Ishikawa (cell line): ENCODE measurements at regions not wholly inside any gene's neighbourhood (a gene's known extent, or its start where the extent isn't known, plus 50 kb on each side); places are given as distances from the start of the nearest gene placed in this dataset.

Experiments
- CEBPB ChIP-seq: IDR thresholded peaks from 2 replicates; pipeline ENCODE4 v1.6.1; 2012
- CREB1 ChIP-seq: IDR thresholded peaks from 2 replicates; pipeline ENCODE4 v1.6.1; 2012; ENCODE audit warnings: low read depth
- EGR1 ChIP-seq: IDR thresholded peaks from 2 replicates; pipeline ENCODE4 v1.6.1; 2012
- EP300 ChIP-seq: IDR thresholded peaks from 2 replicates; pipeline ENCODE4 v1.6.1; 2012; ENCODE audit warnings: borderline replicate concordance
- FOXM1 ChIP-seq: IDR thresholded peaks from 2 replicates; pipeline ENCODE4 v1.6.1; 2012; ENCODE audit warnings: low read depth, borderline replicate concordance
- NFIC ChIP-seq: IDR thresholded peaks from 2 replicates; pipeline ENCODE4 v1.6.1; 2012
- RAD21 ChIP-seq: IDR thresholded peaks from 2 replicates; pipeline ENCODE4 v1.6.1; 2012; ENCODE audit warnings: low read depth
- TAF1 ChIP-seq: IDR thresholded peaks from 2 replicates; pipeline ENCODE4 v1.6.1; 2012; ENCODE audit warnings: low read depth, mild to moderate bottlenecking
- TCF12 ChIP-seq: IDR thresholded peaks from 2 replicates; pipeline ENCODE4 v1.6.1; 2012; ENCODE audit warnings: low read depth
- TEAD4 ChIP-seq: IDR thresholded peaks from 2 replicates; pipeline ENCODE4 v1.6.1; 2012
- YY1 ChIP-seq: IDR thresholded peaks from 2 replicates; pipeline ENCODE4 v1.6.1; 2012; ENCODE audit warnings: low read depth
- ZBTB7A ChIP-seq: IDR thresholded peaks from 2 replicates; pipeline ENCODE4 v1.6.1; 2012; ENCODE audit warnings: low read depth
- TF ChIP-seq, protein P1 (sequence below): IDR thresholded peaks from 2 replicates; pipeline ENCODE4 v1.6.1; 2012; ENCODE audit warnings: low read depth, mild to moderate bottlenecking
- TF ChIP-seq, protein P2 (sequence below): IDR thresholded peaks from 2 replicates; pipeline ENCODE4 v1.6.1; 2012
- TF ChIP-seq, protein P3 (sequence below): IDR thresholded peaks from 2 replicates; pipeline ENCODE4 v1.6.1; 2012

DNA sequence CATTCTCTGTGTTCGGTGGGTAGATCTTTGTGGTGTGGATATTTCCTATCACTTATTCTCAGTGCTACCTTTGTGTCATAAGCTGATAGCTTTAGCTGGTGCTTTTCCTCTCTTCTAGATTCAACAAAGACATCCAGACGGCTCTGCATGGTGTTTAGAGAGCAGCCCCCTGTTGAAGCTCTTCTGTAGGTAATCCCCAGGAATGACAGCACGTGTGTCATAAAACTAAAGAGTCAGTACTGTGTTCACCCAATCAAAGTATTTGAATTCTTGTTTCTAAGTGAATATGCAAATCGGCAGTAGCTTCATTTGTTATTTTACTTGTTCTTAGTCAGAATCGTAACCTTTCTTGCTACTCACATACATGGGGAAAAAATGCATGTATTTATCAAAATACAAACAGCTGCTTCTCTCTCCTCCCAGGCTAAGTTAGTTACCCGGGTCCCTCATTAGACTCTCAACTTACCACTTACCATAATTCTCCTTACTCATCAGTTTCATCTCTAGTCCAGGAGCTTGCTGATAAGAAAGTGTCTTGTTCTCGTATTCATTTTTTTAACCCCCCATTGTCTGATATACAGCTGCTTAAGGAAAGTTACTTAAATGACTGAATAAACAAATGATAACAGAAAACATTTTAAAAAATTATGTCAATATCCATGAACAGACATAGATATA, 1696.0 kb upstream of the WWC1 start:
- TF ChIP-seq TCF12 (no peak), RAD21 (no peak), NFIC (no peak), EGR1 (no peak), CREB1 (no peak), FOXM1 (no peak), TAF1 (no peak), ZBTB7A (no peak), YY1 (no peak), EP300 (no peak), TEAD4 (no peak), CEBPB (no peak)
- TF ChIP-seq, protein P1, sequence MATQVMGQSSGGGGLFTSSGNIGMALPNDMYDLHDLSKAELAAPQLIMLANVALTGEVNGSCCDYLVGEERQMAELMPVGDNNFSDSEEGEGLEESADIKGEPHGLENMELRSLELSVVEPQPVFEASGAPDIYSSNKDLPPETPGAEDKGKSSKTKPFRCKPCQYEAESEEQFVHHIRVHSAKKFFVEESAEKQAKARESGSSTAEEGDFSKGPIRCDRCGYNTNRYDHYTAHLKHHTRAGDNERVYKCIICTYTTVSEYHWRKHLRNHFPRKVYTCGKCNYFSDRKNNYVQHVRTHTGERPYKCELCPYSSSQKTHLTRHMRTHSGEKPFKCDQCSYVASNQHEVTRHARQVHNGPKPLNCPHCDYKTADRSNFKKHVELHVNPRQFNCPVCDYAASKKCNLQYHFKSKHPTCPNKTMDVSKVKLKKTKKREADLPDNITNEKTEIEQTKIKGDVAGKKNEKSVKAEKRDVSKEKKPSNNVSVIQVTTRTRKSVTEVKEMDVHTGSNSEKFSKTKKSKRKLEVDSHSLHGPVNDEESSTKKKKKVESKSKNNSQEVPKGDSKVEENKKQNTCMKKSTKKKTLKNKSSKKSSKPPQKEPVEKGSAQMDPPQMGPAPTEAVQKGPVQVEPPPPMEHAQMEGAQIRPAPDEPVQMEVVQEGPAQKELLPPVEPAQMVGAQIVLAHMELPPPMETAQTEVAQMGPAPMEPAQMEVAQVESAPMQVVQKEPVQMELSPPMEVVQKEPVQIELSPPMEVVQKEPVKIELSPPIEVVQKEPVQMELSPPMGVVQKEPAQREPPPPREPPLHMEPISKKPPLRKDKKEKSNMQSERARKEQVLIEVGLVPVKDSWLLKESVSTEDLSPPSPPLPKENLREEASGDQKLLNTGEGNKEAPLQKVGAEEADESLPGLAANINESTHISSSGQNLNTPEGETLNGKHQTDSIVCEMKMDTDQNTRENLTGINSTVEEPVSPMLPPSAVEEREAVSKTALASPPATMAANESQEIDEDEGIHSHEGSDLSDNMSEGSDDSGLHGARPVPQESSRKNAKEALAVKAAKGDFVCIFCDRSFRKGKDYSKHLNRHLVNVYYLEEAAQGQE, result no peak
- TF ChIP-seq, protein P2, sequence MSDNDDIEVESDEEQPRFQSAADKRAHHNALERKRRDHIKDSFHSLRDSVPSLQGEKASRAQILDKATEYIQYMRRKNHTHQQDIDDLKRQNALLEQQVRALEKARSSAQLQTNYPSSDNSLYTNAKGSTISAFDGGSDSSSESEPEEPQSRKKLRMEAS, result no peak
- TF ChIP-seq, protein P3, sequence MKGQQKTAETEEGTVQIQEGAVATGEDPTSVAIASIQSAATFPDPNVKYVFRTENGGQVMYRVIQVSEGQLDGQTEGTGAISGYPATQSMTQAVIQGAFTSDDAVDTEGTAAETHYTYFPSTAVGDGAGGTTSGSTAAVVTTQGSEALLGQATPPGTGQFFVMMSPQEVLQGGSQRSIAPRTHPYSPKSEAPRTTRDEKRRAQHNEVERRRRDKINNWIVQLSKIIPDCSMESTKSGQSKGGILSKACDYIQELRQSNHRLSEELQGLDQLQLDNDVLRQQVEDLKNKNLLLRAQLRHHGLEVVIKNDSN, result no peak

DNA sequence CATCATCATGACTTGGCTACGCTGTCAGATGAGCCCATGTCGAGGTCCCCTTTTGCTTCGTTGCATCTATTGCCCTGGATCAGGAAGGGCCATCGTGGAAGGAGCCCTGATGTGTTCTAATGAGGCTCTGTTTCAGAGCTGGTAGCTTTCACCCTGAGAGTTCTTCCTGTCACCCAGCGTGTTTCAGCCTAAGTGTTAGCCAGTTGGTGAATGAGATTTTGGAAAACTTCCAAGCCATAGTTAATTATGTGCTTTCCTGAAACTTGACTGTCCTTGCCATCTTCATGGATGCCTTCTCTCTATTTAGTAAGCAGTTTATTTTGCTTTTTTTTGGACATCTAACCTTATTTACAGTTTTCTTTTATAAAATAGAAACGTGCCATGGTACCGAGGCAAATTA, 1695.4 kb upstream of the WWC1 start:
- no peak for TF ChIP-seq CREB1
- TF ChIP-seq, protein P1, result no peak
- TF ChIP-seq TEAD4, result no peak
- TF ChIP-seq YY1, result no peak
- TF ChIP-seq RAD21, result no peak
- no peak for TF ChIP-seq ZBTB7A
- TF ChIP-seq, protein P2, result no peak
- no peak for TF ChIP-seq CEBPB
- no peak for TF ChIP-seq TCF12
- TF ChIP-seq, protein P3, result no peak
- no peak for TF ChIP-seq NFIC
- no peak for TF ChIP-seq FOXM1
- TF ChIP-seq EP300, result no peak
- no peak for TF ChIP-seq EGR1
- no peak for TF ChIP-seq TAF1

GRCh38 chr5:166602271-166602670, 1689.2 kb upstream of the WWC1 start:
- TF ChIP-seq FOXM1 (no peak), RAD21 (no peak), TEAD4 (no peak), CEBPB (no peak), CREB1 (no peak)
- TF ChIP-seq, protein P2, result no peak

- TF ChIP-seq TAF1 (no peak), CEBPB (no peak), CREB1 (no peak), ZBTB7A (no peak), RAD21 (no peak), EGR1 (no peak), EP300 (no peak), TCF12 (no peak), TEAD4 (no peak), YY1 (no peak), NFIC (no peak), FOXM1 (no peak)
- TF ChIP-seq, protein P1, result no peak
- TF ChIP-seq, protein P2, result no peak
- TF ChIP-seq, protein P3, result no peak
Measured at GRCh38 chr5:166617507-166617906, 1673.9 kb upstream of the WWC1 start.
